Thyroid gland (tissue), 4 donors: ENCODE measurements at regions not wholly inside any gene's neighbourhood (a gene's known extent, or its start where the extent isn't known, plus 50 kb on each side); places are given as distances from the start of the nearest gene placed in this dataset.

Experiments used
- DNase-seq, 2 donors: peaks; one replicate each; pipeline ENCODE4 v3.0.0-alpha.2; 2019
- H3K27ac ChIP-seq, 3 donors: fragments of 200-600 bp; sonication (generic); 1 replicate in 2 of 3; 2 replicates in 1 of 3; pipeline ENCODE4 v1.5.1; 2016 to 2019; ENCODE audit warnings: mild to moderate bottlenecking in 1 of 3, moderate library complexity in 1 of 3
- H3K27me3 ChIP-seq: fragments of 200-600 bp; sonication (generic); one replicate; pipeline ENCODE4 v1.5.1; 2019
- H3K36me3 ChIP-seq, 2 donors: fragments of 200-600 bp; sonication (generic); one replicate each; pipeline ENCODE4 v1.5.1; 2016 to 2019
- H3K4me1 ChIP-seq, 2 donors: fragments of 200-600 bp; sonication (generic); one replicate each; pipeline ENCODE4 v1.5.1; 2017 to 2019
- H3K4me3 ChIP-seq, 3 donors: fragments of 200-600 bp; sonication (generic); replicated peaks in 1 of 3; 1 replicate in 2 of 3; 2 replicates in 1 of 3; pipeline ENCODE4 v1.5.1; 2016; ENCODE audit warnings: mild to moderate bottlenecking in 1 of 3
- H3K9me3 ChIP-seq: fragments of 200-600 bp; sonication (generic); one replicate; pipeline ENCODE4 v1.5.1; 2017
- CTCF ChIP-seq, 6 experiments: fragments of 200-600 bp in 3 of 6; fragments of 450-650 bp in 3 of 6; sonication (generic) in 3 of 6; IDR thresholded peaks; one replicate each; pipeline ENCODE4 v1.5.1; 2016 to 2019; ENCODE audit warnings: antibody characterized with exemption in 6 of 6, mild to moderate bottlenecking in 2 of 6, inconsistent platforms in 1 of 6, moderate library complexity in 1 of 6
- POLR2A ChIP-seq, 2 donors: fragments of 450-650 bp; IDR thresholded peaks; one replicate each; pipeline ENCODE4 v1.6.1; 2017; ENCODE audit warnings: antibody characterized with exemption in 2 of 2, mild to moderate bottlenecking in 2 of 2, moderate library complexity in 1 of 2
- WGBS, 2 donors: methylation state at CpG; one replicate each; pipeline ENCODE4 v1.1.5; 2017; 5-methylcytosine and 5-hydroxymethylcytosine counted together
- intact Hi-C: fragments of 100-400 bp; cut with DNase I; formaldehyde crosslinking; loops from one replicate; pipeline ENCODE4 v1.15.1; 2023

GRCh38 chr2:167708998-167709397 lies 538.4 kb downstream of the STK39 start:
- H3K27me3 ChIP-seq, result no peaks in the 10 kb centered on the region
- H3K36me3 ChIP-seq, result no peaks in the 10 kb centered on the region
- intact Hi-C loops, result no loop called here
- no peak overlapping the region for H3K27ac ChIP-seq
- H3K9me3 ChIP-seq, result no peaks in the 10 kb centered on the region
- no peaks in the 10 kb centered on the region for H3K4me1 ChIP-seq
- H3K4me3 ChIP-seq, result no peak overlapping the region
- no peak for DNase-seq
- no peak for TF ChIP-seq POLR2A (IDR thresholded peaks at IDR 0.05)
- TF ChIP-seq CTCF (IDR thresholded peaks at IDR 0.05), result no peak

GRCh38 chr2:167706800-167707199 lies 540.6 kb downstream of the STK39 start:
- H3K9me3 ChIP-seq, result no peaks in the 10 kb centered on the region
- H3K27ac ChIP-seq, result no peak overlapping the region
- intact Hi-C loops, result no loop called here
- 43 to 47% methylated on average over 2 of the region's 2 CpGs for WGBS, 2 donors
- no peak overlapping the region for H3K4me3 ChIP-seq
- DNase-seq, result no peak
- H3K4me1 ChIP-seq, result no peaks in the 10 kb centered on the region
- H3K27me3 ChIP-seq, result no peaks in the 10 kb centered on the region
- TF ChIP-seq POLR2A (IDR thresholded peaks at IDR 0.05) (no peak), CTCF (IDR thresholded peaks at IDR 0.05) (no peak)
- H3K36me3 ChIP-seq, result no peaks in the 10 kb centered on the region

- no peak for DNase-seq
- no peak overlapping the region for H3K27ac ChIP-seq
- H3K9me3 ChIP-seq, result no peaks in the 10 kb centered on the region
- TF ChIP-seq CTCF (IDR thresholded peaks at IDR 0.05), result no peak
- no peak for TF ChIP-seq POLR2A (IDR thresholded peaks at IDR 0.05)
- no peaks in the 10 kb centered on the region for H3K4me1 ChIP-seq
- H3K27me3 ChIP-seq, result no peaks in the 10 kb centered on the region
- H3K4me3 ChIP-seq, result no peak overlapping the region
- no peaks in the 10 kb centered on the region for H3K36me3 ChIP-seq
- intact Hi-C loops, result no loop called here
- WGBS, 2 donors, result 80 to 86% methylated on average over 3 of the region's 3 CpGs
These were observed 544.0 kb downstream of the STK39 start for GRCh38 chr2:167703441-167703840.

GRCh38 chr2:167702227-167702626 lies 545.2 kb downstream of the STK39 start:
- Histone ChIP-seq H3K4me1 (no peaks in the 10 kb centered on the region), H3K9me3 (no peaks in the 10 kb centered on the region), H3K4me3 (no peak overlapping the region), H3K27ac (no peak overlapping the region), H3K27me3 (no peaks in the 10 kb centered on the region), H3K36me3 (no peaks in the 10 kb centered on the region)
- WGBS, 2 donors, result 99 to 100% methylated on average over 1 of the region's 1 CpG
- TF ChIP-seq CTCF (IDR thresholded peaks at IDR 0.05) (no peak), POLR2A (IDR thresholded peaks at IDR 0.05) (no peak)
- intact Hi-C loops, result no loop called here
- no peak for DNase-seq

- no peak for DNase-seq
- H3K27me3 ChIP-seq, result no peaks in the 10 kb centered on the region
- H3K4me1 ChIP-seq, result no peaks in the 10 kb centered on the region
- 82 to 86% methylated on average over 4 of the region's 4 CpGs for WGBS, 2 donors
- H3K36me3 ChIP-seq, result no peaks in the 10 kb centered on the region
- no peak for TF ChIP-seq POLR2A (IDR thresholded peaks at IDR 0.05)
- no peak for TF ChIP-seq CTCF (IDR thresholded peaks at IDR 0.05)
- intact Hi-C loops, result no loop called here
- H3K4me3 ChIP-seq, result no peak overlapping the region
- H3K9me3 ChIP-seq, result no peaks in the 10 kb centered on the region
- no peak overlapping the region for H3K27ac ChIP-seq
These were observed 545.7 kb downstream of the STK39 start for GRCh38 chr2:167701651-167702050.
